ENCODE measurements at regions not wholly inside any gene's neighbourhood (a gene's known extent, or its start where the extent isn't known, plus 50 kb on each side); places are given as distances from the start of the nearest gene placed in this dataset.
A peak's percentile ranks its signal among the peaks of the same experiment; 100 is the strongest.

GRCh38 chr3:111336511-111336910 lies 205.5 kb upstream of the CD96 start:
- DNase-seq (ENCODE audit: extremely low spot score, insufficient read length, low read depth) (no peak), FAIRE-seq (no peak)

DNA sequence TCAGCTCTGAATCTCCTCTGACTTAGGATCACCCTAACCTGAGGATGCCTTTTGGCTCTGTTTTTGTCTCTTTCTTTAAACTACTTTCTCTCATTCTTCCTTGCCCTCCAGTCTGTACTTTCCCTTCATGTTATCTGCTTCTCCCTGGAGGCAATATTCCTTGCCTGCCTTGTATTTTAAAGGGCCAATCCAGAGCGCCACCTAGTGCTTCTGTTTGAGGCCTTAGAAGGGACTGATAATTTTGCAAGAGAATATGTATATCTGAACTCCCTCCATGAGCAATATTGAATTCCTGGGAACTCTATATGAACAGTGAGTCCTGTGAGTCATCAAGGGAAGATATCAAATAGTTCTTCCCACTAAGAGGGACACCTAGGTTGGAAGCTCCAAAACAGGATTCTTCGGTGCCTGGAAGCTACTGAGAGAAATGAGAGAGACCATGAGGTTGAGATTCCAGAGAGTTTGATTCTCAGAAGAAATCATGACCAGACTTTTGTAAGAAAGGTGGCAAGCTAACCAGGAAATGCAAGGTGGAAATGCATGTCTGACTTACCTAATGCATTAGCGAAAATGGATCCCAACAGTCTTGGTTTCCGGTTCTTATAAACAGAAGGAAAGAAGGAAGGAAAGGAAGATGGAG lies 203.8 kb upstream of the CD96 start:
- DNase-seq (ENCODE audit: extremely low spot score, insufficient read length, low read depth) (no peak), FAIRE-seq (no peak)

DNA sequence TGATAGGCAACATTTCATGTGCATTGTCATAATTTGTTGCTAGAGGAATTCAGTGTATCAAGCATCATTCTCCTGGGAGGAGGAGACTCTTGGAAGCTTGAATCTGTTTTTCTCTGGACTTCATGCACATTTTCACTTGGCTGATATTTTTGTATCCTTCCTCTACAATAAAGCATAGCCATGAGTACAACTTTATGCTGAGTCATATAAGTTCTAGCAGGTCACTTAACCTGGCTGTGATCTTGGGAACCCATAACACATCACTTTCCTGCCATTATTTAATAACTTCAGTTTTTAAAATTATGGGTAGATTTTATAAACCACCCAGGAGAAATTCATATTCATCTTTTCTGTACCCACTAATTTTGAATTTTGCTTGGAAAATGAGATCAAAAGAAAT lies 203.0 kb upstream of the CD96 start:
- FAIRE-seq = no peak
- DNase-seq (ENCODE audit: extremely low spot score, insufficient read length, low read depth) = no peak

DNA sequence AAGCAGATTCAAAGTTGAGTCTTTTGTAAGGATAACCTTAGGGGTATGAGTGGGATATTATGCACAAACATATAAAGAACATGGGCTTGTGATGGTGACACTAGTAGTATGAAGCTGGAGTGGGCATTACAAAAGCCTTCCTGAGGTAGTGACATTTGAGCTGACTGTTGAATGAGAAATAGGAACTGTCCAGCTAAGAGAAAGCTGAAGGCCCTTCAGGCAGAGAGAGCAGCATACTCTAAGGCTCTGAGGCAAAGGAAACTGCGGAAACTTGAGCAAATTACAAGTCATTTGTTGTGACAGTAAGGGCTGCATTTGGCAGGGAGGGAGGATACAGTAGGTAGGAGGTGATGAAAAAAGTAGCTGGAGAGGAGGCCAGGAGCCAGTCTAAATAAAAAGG lies 190.7 kb upstream of the CD96 start:
- DNase-seq (ENCODE audit: extremely low spot score, insufficient read length, low read depth) (no peak), FAIRE-seq (no peak)

- DNase-seq (ENCODE audit: extremely low spot score, insufficient read length, low read depth) = no peak
Observed at GRCh38 chr3:111352585-111352984, 189.4 kb upstream of the CD96 start.

GRCh38 chr3:111359261-111360030 lies 182.6 kb upstream of the CD96 start:
- DNase-seq (ENCODE audit: extremely low spot score, insufficient read length, low read depth) = no peak
- FAIRE-seq = no peak

More at GRCh38 chr3:111352585-111352984, 189.4 kb upstream of the CD96 start:
- no peak for FAIRE-seq

- DNase-seq (ENCODE audit: extremely low spot score, insufficient read length, low read depth) (no peak), FAIRE-seq (no peak)
Observed at GRCh38 chr3:111362381-111363009, 179.5 kb upstream of the CD96 start.

GRCh38 chr3:111366515-111366914 lies 175.5 kb upstream of the CD96 start:
- DNase-seq (ENCODE audit: extremely low spot score, insufficient read length, low read depth) (no peak), FAIRE-seq (no peak)

DNA sequence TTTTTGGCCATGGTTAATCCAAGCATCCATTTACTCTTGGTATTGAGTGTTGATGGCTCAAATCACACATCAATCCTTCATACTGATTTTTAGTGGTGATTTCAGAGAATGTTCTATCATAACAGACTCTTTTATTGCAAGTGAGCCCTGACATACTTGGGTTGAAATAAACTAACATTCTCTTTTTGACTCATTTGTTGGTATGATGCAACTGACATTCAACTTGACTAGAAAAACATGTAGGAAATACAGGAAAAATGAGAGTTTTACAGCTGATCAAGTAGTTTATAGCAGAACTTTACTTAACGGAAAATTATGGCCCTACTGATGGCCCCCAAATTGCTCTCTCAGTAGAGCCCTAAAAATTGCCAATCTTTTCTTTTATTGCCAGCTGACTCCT lies 173.9 kb upstream of the CD96 start:
- DNase-seq (ENCODE audit: extremely low spot score, insufficient read length, low read depth) (no peak), FAIRE-seq (no peak)

- FAIRE-seq = no peak
- DNase-seq (ENCODE audit: extremely low spot score, insufficient read length, low read depth) = no peak
Observed at GRCh38 chr3:111369958-111370357, 172.0 kb upstream of the CD96 start.

DNA sequence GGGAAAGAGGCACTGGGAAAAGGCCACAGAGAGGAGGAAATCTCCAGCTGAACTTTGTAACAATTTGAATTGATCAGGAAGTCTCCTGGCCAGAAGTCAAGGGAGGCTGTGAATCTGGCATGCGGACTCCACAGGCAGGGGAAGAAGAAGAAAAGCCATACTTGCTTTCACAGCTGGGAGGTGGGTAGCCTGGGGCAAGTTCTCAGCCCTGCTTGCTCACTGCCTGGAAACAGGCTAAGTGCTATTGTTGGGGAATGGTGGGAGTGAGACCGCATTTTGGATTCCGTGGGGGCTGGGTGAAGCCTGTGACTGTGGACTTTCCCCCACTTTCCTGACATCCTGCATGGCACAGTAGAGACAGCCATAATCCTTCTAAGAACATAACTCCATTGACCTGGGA lies 168.8 kb upstream of the CD96 start:
- FAIRE-seq (no peak), DNase-seq (ENCODE audit: extremely low spot score, insufficient read length, low read depth) (no peak)

DNA sequence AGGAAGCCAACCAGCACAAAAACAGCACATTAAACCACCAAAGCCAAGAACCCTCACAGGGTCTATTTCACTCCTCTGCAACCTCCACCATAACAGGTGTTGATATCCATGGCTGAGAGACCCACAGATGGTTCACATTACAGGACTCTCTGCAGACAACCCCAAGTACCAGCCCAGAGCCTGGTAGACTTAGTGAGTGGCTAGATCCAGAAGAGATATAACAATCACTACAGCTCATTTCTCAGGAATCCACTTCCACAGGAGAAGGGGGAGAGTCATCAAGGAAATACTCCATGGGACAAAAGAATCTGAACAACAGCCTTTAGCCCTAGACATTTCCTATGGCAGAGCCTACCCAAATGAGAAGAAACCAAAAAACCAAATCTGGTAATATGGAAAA lies 168.1 kb upstream of the CD96 start:
- no peak for DNase-seq (ENCODE audit: extremely low spot score, insufficient read length, low read depth)
- no peak for FAIRE-seq

- FAIRE-seq (no peak), DNase-seq (ENCODE audit: extremely low spot score, insufficient read length, low read depth) (no peak)
Observed at GRCh38 chr3:111385971-111386495, 156.0 kb upstream of the CD96 start.

DNA sequence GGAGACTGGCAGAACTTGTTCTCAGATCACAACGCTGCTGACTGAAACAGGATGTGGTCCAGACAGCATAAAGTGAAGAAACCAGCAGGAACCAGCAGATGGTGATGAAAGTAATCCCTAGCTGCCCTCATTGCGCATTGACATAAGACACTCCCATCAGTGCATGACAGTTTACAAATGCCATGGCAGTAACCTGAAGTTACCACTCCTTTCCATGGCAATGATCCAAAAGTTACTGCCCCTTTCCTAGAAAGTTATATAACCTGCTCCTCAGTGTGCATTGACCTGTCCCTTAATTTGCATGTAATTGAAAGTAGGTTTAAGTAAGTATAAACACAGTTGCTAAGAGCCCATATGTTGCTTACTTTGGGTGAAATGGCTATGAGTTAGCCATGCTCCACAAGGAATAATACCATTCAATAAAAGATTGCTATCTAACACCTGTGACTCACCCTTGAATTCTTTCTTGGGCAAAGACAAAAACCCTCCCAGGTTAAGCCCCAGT lies 149.1 kb upstream of the CD96 start:
- peak; percentile 26 for FAIRE-seq

DNA sequence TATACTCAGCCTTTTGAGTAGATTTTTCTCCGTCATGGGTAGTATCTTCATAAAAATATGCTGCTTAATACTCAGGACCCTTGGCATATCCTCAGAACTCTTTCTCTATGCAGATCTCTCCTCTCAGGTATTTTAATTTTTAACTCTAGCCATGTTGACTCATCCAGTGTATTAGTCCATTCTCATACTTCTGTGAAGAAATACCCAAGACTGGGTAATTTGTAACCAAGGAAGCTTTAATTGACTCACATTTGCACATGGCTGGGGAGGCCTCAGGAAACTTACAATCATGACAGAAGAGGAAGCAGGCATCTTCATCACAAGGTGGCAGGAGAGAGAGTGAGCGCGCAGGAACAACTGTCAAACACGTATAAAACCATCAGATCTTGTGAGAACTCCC lies 129.3 kb upstream of the CD96 start:
- DNase-seq (ENCODE audit: extremely low spot score, insufficient read length, low read depth) (no peak), FAIRE-seq (no peak)

More for the DNA sequence above, 149.1 kb upstream of the CD96 start:
- DNase-seq (ENCODE audit: extremely low spot score, insufficient read length, low read depth) = no peak

DNA sequence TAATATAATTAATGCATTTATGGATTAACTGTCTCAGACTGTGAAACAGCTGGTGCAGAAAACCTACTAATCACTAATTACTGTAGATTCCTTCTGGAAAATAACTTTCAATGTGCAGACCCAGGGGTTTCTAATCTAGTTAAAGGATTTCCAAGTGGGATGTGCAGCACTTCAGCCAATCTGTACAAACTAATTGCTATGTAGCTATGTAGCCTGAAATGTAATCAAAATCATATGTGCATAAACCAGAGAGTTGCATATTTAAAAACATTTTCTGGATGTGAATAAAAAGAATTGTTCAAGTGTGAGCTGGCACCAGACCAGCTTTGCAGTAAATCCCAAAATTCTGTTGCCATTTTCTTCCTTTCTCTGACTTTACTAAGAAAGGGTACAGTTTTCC lies 127.5 kb upstream of the CD96 start:
- DNase-seq (ENCODE audit: extremely low spot score, insufficient read length, low read depth) (no peak), FAIRE-seq (no peak)

DNA sequence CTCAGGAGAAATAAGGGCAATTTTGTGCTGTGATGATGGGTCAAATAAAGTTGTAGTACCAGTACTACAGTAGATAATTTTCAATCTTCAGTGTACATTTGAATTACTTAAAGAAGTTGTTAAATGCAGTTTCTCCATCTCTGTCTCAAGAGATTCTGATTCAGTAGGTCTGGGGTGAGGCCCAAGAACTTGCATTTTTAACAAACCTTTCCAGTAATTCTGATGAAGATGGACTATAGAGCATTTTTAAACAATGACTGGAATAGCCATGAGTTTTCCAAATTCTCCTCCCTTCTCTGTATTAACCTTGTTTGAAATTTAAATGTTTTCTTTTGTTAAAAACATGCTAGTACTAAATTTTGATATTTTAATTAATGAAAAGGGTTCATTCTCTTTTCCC lies 127.0 kb upstream of the CD96 start:
- DNase-seq (ENCODE audit: extremely low spot score, insufficient read length, low read depth) (no peak), FAIRE-seq (no peak)

GRCh38 chr3:111418391-111418790 lies 123.6 kb upstream of the CD96 start:
- FAIRE-seq (no peak), DNase-seq (ENCODE audit: extremely low spot score, insufficient read length, low read depth) (no peak)

GRCh38 chr3:111428301-111428700 lies 113.7 kb upstream of the CD96 start:
- FAIRE-seq (no peak), DNase-seq (ENCODE audit: extremely low spot score, insufficient read length, low read depth) (no peak)

- DNase-seq (ENCODE audit: extremely low spot score, insufficient read length, low read depth) (no peak), FAIRE-seq (no peak)
Observed at GRCh38 chr3:111434941-111435622, 106.9 kb upstream of the CD96 start.

All from GM18507 (cell line).